GM12878 (cell line): ENCODE measurements at regions not wholly inside any gene's neighbourhood (a gene's known extent, or its start where the extent isn't known, plus 50 kb on each side); places are given as distances from the start of the nearest gene placed in this dataset.

ENCODE experiments used
- ATAC-seq: fragments of 200-7000 bp; cut with Tn5 transposase; 3 replicates; pipeline ENCODE4 v1.9.1; 2020; ENCODE audit warnings: mild to moderate bottlenecking, moderate library complexity
- BruUV-seq: library from RNA; stranded (reverse); fragments of 400-500 nt; replicated peaks from 2 replicates; lab custom pipeline; 2021; lab: Mats Ljungman, UMichigan
- CTCF ChIA-PET: fragments of 300-600 bp; sonication (Branson Sonifier 250); formaldehyde crosslinking; extraction: SDS; loops from one replicate; lab custom pipeline; 2021; ENCODE audit warnings: inconsistent platforms; lab: Yijun Ruan, JAX
- POLR2A ChIA-PET: fragments of 350-600 bp; formaldehyde crosslinking; extraction: SDS; loops from one replicate; lab custom pipeline; 2021; ENCODE audit warnings: inconsistent platforms; lab: Charles Lee
- RAD21 ChIA-PET: fragments of 300-600 bp; sonication (Branson Sonifier 250); formaldehyde crosslinking; loops from one replicate; lab custom pipeline; 2023; ENCODE audit warnings: antibody characterized with exemption; ENCODE audit not compliant: unreplicated experiment; lab: Charles Lee
- SMC1A ChIA-PET: fragments of 300-600 bp; sonication (Branson Sonifier 250); formaldehyde crosslinking; loops from one replicate; lab custom pipeline; 2023; ENCODE audit not compliant: unreplicated experiment, uncharacterized antibody; lab: Charles Lee
- DNase-seq: peaks from one replicate; pipeline ENCODE4 v3.0.0-alpha.2; 2011; ENCODE audit warnings: low read depth, low spot score
- FAIRE-seq: peaks from 3 replicates; lab custom pipeline; 2011; peaks lifted over from hg19 to GRCh38; lab: Jason Lieb, UNC
- H2AFZ ChIP-seq: 2 replicates; pipeline ENCODE4 v1.6.0; 2011; ENCODE audit warnings: low read depth, low read length, control low read depth; ENCODE audit not compliant: control insufficient read depth
- H3K27ac ChIP-seq: 2 replicates; pipeline ENCODE4 v1.5.1; 2011; ENCODE audit warnings: control low read depth; ENCODE audit not compliant: control insufficient read depth, insufficient read depth
- H3K27me3 ChIP-seq, 2 experiments: replicated peaks in 1 of 2; 2 replicates each; pipeline versions ENCODE4 v1.6.0 to v1.6.1; 2011; ENCODE audit warnings: low read length in 1 of 2; ENCODE audit not compliant: control insufficient read depth in 2 of 2, insufficient read depth in 2 of 2
- H3K36me3 ChIP-seq, 2 experiments: 2 replicates each; pipeline ENCODE4 v1.5.1; 2011; ENCODE audit warnings: low read length in 1 of 2; ENCODE audit not compliant: control insufficient read depth in 2 of 2, insufficient read depth in 2 of 2
- H3K4me1 ChIP-seq: 2 replicates; pipeline ENCODE4 v1.6.1; 2011; ENCODE audit warnings: mild to moderate bottlenecking, low read length, moderate library complexity, mixed read lengths; ENCODE audit not compliant: control insufficient read depth, insufficient read depth
- H3K4me2 ChIP-seq: 2 replicates; pipeline ENCODE4 v1.6.0; 2011; ENCODE audit warnings: control low read depth; ENCODE audit not compliant: control insufficient read depth, insufficient read depth
- H3K4me3 ChIP-seq: fragments of 200-600 bp; sonication (generic); 2 replicates; pipeline ENCODE4 v1.5.1; 2016
- H3K79me2 ChIP-seq: 2 replicates; pipeline ENCODE4 v1.6.0; 2011; ENCODE audit warnings: low read length; ENCODE audit not compliant: control insufficient read depth, insufficient read depth
- H3K9ac ChIP-seq: 2 replicates; pipeline ENCODE4 v1.8.0; 2011; ENCODE audit warnings: low read length, control low read depth, mixed read lengths; ENCODE audit not compliant: control insufficient read depth, insufficient read depth
- H3K9me3 ChIP-seq: replicated peaks from 3 replicates; pipeline ENCODE4 v1.5.1; 2011; ENCODE audit warnings: mild to moderate bottlenecking, low read length; ENCODE audit not compliant: control insufficient read depth, insufficient read depth
- H4K20me1 ChIP-seq: 2 replicates; pipeline ENCODE4 v1.6.0; 2011; ENCODE audit not compliant: control insufficient read depth, insufficient read depth
- ATF7 ChIP-seq: fragments of 450-650 bp; IDR thresholded peaks from 2 replicates; pipeline ENCODE4 v1.6.1; 2016; ENCODE audit warnings: low read depth, mild to moderate bottlenecking
- CHD2 ChIP-seq: IDR thresholded peaks from 2 replicates; pipeline ENCODE4 v1.6.1; 2011; ENCODE audit warnings: low read depth, low read length, improper control_type of control experiment, borderline replicate concordance
- ELK1 ChIP-seq: IDR thresholded peaks from 2 replicates; pipeline ENCODE4 v1.6.1; 2012; ENCODE audit warnings: low read depth, low read length, improper control_type of control experiment
- EZH2 ChIP-seq: IDR thresholded peaks from 2 replicates; pipeline ENCODE4 v1.6.1; 2012; ENCODE audit warnings: low read depth, mild to moderate bottlenecking, control low read depth, inconsistent platforms, low read length, borderline replicate concordance; ENCODE audit not compliant: control insufficient read depth
- IRF5 ChIP-seq: fragments of 450-650 bp; IDR thresholded peaks from 2 replicates; pipeline ENCODE4 v1.6.1; 2017; ENCODE audit warnings: borderline replicate concordance
- MEF2B ChIP-seq: fragments of 450-650 bp; IDR thresholded peaks from 2 replicates; pipeline ENCODE4 v1.6.1; 2018; ENCODE audit warnings: mild to moderate bottlenecking, moderate library complexity; ENCODE audit not compliant: partially characterized antibody, poor library complexity, severe bottlenecking
- NRF1 ChIP-seq: conservative IDR thresholded peaks from 2 replicates; pipeline ENCODE4 v1.6.1; 2011; ENCODE audit warnings: mild to moderate bottlenecking, low read depth, low read length, improper control_type of control experiment
- RAD21 ChIP-seq: IDR thresholded peaks from 2 replicates; pipeline ENCODE4 v1.6.1; 2011; ENCODE audit warnings: mild to moderate bottlenecking, low read depth, low read length, moderate library complexity; ENCODE audit not compliant: insufficient read depth
- RUNX3 ChIP-seq: IDR thresholded peaks from 2 replicates; pipeline ENCODE4 v1.6.1; 2012; ENCODE audit warnings: low read length, inconsistent platforms
- TCF3 ChIP-seq: IDR thresholded peaks from 2 replicates; pipeline ENCODE4 v1.6.1; 2012; ENCODE audit warnings: low read depth, mild to moderate bottlenecking, low read length, borderline replicate concordance; ENCODE audit not compliant: insufficient read depth
- ZBTB40 ChIP-seq: fragments of 450-650 bp; IDR thresholded peaks from 2 replicates; pipeline ENCODE4 v1.6.1; 2016; ENCODE audit warnings: mild to moderate bottlenecking, moderate library complexity, borderline replicate concordance
- WGBS: methylation state at CpG from one replicate; pipeline ENCODE4 v1.1.6; 2016; ENCODE audit warnings: low lambda C conversion rate; ENCODE audit not compliant: insufficient replicate concordance, insufficient coverage; ENCODE audit errors: missing lambda C conversion rate; 5-methylcytosine and 5-hydroxymethylcytosine counted together
- in situ Hi-C: fragments of 300-500 bp; cut with MboI; formaldehyde crosslinking; loops from 9 replicates; pipeline ENCODE4 v1.14.3; 2018; ENCODE audit warnings: mixed read lengths
- intact Hi-C: fragments of 100-400 bp; cut with micrococcal nuclease; formaldehyde crosslinking; loops from one replicate; pipeline ENCODE4 v1.14.2; 2022; ENCODE audit not compliant: unreplicated experiment

- WGBS: 22% methylated on average over 2 of the region's 2 CpGs
- H3K4me3 ChIP-seq: no peak overlapping the region
- intact Hi-C loops (no loop called here), in situ Hi-C loops (no loop called here)
- no peaks in the 10 kb centered on the region for H4K20me1 ChIP-seq
- BruUV-seq: no TSS peak
- no peak for FAIRE-seq
- H3K79me2 ChIP-seq: no peaks in the 10 kb centered on the region
- ChIA-PET POLR2A (no interaction called here), SMC1A (no interaction called here), RAD21 (interaction anchor here (0.5 to 0.6 kb wide), 2 partner anchors 10 to 39 kb away, joined by 3 to 4 read pairs; no protein-coding TSS in a partner anchor), CTCF (interaction anchor here (0.6 kb wide), 1 partner anchor 230 kb away, joined by 3 read pairs; no protein-coding TSS in a partner anchor)
- H2AFZ ChIP-seq: no peak overlapping the region
- H3K27me3 ChIP-seq: no peaks in the 10 kb centered on the region
- no peak for DNase-seq
- ATAC-seq: no peak
- H3K27ac ChIP-seq: no peak overlapping the region
- 0 out of 2 replicates have a peak, but pooled peaks have one; percentile 37 for TF ChIP-seq ATF7
- no peak for TF ChIP-seq CHD2
- TF ChIP-seq, all 136 proteins: peak for 1
- no peaks in the 10 kb centered on the region for H3K36me3 ChIP-seq
- H3K4me1 ChIP-seq: no peaks in the 10 kb centered on the region
- no peak overlapping the region for H3K9ac ChIP-seq
- no peaks in the 10 kb centered on the region for H3K9me3 ChIP-seq
- no peak overlapping the region for H3K4me2 ChIP-seq
Observed at GRCh38 chr20:12083269-12083668, 165.6 kb downstream of the BTBD3 start.

GRCh38 chr20:12084482-12084881 is 166.8 kb downstream of the BTBD3 start:
- H3K4me2 ChIP-seq: no peak overlapping the region
- intact Hi-C loops: no loop called here
- H3K36me3 ChIP-seq: no peaks in the 10 kb centered on the region
- H2AFZ ChIP-seq: no peak overlapping the region
- ChIA-PET SMC1A (no interaction called here), CTCF (no interaction called here), POLR2A (no interaction called here), RAD21 (no interaction called here)
- ATAC-seq (no peak), FAIRE-seq (no peak), DNase-seq (no peak)
- H3K9me3 ChIP-seq: no peaks in the 10 kb centered on the region
- in situ Hi-C loops: no loop called here
- H3K27ac ChIP-seq: no peak overlapping the region
- no peaks in the 10 kb centered on the region for H4K20me1 ChIP-seq
- H3K79me2 ChIP-seq: no peaks in the 10 kb centered on the region
- no peak overlapping the region for H3K4me3 ChIP-seq
- BruUV-seq: no TSS peak
- H3K4me1 ChIP-seq: no peaks in the 10 kb centered on the region
- H3K27me3 ChIP-seq: no peaks in the 10 kb centered on the region
- no peak overlapping the region for H3K9ac ChIP-seq
- WGBS: 3% methylated on average over 2 of the region's 2 CpGs
- TF ChIP-seq ZBTB40 (no peak), TCF3 (no peak), RUNX3 (no peak), MEF2B (no peak), EZH2 (no peak), IRF5 (no peak), ELK1 (no peak), NRF1 (no peak), RAD21 (no peak)
